GM19328 (cell line): ENCODE measurements at regions not wholly inside any gene's neighbourhood (a gene's known extent, or its start where the extent isn't known, plus 50 kb on each side); places are given as distances from the start of the nearest gene placed in this dataset.
"Not testable (repeated sequence)": the region's sequence is repeated elsewhere in the genome, so short reads cannot be mapped to it uniquely, and the experiment has no call there.

Experiments used
- ATAC-seq: cut with Tn5 transposase; IDR thresholded peaks from one replicate; pipeline ENCODE4 v1.9.1; 2021; ENCODE audit warnings: mild to moderate bottlenecking, moderate library complexity; ENCODE audit not compliant: unreplicated experiment

DNA sequence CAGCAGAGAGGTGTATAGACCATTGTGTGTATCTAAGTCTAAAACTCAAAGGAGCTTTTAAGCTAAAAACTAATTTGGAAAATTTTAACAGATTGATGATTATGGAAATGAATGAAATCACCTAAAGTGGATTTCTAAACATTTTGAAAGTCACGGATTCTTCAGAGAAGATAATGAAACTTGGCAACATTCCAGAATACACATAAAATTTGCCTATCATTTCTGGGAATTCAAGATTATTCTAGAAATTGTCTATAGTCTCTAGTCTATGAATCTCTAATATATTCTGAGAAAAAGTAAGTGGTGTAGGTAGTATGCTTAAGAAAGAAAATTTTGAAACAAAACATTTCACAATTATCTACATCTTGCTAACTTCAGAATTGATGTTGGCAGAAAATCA lies 1117.9 kb upstream of the CNTN5 start:
- ATAC-seq = no peak

DNA sequence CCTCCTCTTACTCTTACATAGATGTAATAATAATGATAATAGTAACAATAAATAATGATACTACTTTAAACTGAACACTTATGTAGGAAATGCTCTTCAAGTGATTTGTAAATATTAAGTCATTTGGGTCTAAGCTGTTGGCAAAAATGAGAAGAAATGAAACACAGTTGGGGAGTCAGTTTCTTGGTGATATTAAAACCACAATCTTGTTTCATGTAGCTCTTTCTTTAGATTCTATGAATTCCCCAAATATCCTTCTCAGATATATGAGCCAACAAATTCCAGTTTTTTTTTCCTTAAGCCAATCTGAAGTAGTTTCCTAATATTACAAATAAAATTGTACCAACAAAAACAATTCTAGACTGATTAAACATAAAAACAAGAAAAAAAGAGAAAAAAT lies 1115.6 kb upstream of the CNTN5 start:
- no peak for ATAC-seq

DNA sequence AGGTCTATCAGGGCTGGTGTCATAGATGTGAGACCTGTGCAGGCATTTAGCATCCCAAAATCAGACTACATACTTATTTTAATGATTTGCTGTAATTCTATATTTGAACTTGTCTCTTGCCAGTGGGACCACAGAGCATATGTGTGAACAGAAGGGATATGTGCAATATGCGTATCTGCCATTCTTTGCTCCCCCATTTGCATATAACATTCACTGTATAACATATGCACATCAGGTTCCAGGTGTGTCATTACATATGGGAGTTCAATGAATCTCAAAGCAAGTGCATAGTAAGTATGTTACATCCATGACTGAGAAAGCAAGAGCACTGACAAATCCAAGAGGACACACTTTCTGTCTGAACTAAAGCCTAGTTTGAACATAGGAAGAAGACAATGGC lies 1115.1 kb upstream of the CNTN5 start:
- no peak for ATAC-seq

DNA sequence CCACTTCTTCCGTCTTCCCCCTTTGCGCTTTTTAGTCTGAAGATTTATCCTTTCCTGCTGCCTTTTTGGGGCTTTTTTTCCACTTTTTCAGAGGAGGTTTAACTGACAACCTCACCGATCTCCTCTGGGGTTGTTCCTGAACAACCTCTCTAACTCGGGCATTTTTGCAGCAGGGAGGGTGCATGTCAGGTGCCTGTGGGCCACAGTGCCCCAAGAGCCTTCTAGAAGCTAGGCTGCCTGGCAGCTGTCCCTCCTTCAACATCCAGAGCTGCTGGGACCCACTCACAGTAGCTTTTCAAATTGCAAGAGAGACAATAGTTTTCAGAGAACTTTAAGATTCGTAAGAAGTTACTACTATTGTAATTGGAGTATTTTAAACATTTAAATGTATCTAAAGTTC lies 1112.4 kb upstream of the CNTN5 start:
- no peak for ATAC-seq

DNA sequence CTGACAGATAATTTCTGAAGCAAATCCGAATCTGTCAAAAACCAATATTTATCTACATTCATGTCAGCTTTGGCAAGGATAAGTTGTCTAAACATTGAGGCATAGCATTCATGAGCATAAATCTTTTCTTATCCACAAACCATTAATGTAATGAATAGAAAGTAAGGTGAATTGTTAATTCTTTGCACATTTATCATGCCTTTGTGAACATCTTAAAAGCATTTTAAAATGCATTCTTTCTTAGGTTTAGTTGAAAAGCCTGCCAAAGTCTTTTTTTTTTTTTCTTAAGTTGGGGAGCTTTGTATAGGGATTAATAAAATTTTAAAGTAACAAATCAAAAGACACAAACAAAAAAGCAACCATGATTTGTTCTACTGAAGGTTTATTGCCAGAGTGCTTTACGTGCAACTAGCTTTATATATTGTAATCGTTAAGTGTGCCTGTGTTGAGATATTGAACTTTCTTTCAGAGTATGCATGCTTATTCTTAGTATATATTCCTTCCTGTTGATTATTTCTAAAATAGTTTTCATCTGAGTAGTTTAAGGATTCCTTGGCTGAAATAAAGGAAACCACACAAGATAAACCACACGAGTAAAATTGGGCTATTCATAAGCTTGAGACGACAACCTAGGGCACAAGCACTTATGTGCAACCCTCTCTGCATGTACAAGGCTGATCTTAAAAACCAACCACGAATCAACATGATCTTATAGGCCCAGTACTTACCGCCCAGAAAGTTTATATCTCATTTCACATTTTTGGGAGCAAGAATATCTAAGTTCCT lies 1110.9 kb upstream of the CNTN5 start:
- ATAC-seq = no peak

DNA sequence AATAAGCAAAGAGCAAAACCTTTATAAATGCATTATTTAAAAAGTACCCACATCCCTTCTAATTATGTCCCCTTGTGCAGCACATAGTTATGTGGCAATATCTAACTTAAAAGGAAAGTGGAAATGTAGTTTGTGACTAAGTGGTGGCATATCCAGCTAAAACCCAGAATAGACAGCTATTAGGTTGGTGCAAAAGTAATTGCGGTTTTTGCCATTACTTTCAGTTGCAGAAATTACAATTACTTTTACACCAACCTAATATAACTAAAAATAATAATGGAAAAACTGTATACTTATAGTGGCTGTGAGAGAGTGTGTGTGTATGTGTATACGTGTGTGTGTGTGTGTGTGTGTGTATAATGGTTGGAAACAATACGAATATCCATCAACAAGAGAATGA lies 1108.1 kb upstream of the CNTN5 start:
- no peak for ATAC-seq

DNA sequence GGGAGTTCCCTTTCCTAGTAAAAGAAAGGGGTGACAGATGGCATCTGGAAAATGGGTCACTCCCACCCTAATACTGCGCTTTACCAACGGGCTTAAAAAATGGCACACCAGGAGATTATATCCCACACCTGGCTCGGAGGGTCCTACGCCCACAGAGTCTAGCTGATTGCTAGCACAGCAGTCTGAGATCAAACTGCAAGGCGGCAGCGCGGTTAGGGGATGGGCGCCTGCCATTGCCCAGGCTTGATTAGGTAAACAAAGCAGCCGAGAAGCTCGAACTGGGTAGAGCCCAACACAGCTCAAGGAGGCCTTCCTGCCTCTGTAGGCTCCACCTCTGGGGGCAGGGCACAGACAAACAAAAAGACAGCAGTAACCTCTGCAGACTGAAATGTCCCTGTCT lies 1097.8 kb upstream of the CNTN5 start:
- not testable (repeated sequence) for ATAC-seq

DNA sequence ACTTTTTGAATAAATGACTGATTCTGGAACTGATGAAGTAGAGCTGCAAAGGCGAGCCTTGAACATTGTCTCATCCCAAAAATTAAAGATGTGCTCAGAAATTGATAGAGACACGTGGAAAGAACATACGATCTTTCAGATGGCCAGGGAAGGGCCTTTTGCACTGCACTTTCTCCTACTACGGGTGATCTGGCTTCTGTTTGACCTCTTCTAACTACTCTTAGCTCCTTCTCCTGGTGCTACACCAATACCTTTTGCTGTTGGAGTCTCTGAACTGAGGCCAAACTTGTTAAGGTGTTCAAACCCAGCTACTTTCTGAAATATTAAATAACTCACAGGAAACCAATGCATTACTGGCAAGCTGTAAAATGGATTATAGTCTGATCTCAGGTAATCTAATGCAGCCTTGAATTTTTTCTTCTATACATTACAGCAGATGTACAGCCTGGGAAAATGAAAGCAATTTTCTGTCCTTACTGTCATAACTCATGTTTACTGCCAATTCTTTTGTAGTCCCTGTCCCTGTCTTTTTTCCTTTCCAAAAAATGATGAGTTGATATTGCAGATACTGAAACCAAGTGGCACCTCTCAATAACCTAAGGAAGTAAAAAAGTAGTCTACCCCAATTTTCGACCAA lies 1086.1 kb upstream of the CNTN5 start:
- ATAC-seq = no peak

DNA sequence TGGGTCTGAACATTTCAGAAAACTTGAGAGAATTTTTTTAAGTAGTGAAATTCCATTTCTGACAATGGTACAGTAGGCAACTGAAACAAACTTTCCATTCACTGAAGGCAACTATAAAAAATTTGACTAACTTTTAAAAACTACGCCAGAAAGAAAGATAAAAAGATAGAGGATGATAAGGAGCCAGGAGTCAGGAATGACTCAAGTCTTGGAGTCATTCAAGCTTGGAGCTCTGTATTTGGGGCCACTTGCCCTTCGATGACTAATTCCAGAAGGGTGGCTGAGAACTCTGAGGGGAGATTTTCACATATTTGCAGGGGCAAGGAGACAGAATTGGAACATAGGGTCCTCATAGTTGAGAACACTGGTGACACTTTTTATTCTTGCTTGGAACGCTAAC lies 1083.2 kb upstream of the CNTN5 start:
- ATAC-seq = no peak

DNA sequence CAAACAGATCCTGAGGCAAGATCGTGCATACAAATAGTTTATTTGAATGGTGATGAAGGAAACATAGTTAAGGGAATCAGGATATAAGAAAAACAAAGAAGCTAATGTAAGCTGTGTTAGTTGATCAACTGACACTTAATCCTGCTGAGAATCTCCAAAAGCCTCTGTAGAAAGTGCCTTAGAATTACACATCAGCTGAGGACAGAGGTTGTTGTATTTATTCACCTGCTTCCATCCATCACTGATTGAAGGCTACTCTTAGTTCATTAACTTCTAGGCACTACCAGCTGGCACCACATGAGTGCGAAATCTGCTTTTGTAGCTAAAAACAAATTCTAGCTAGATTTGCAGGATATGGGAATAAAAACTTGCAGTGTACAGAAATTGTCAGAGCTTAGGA lies 1082.0 kb upstream of the CNTN5 start:
- no peak for ATAC-seq

DNA sequence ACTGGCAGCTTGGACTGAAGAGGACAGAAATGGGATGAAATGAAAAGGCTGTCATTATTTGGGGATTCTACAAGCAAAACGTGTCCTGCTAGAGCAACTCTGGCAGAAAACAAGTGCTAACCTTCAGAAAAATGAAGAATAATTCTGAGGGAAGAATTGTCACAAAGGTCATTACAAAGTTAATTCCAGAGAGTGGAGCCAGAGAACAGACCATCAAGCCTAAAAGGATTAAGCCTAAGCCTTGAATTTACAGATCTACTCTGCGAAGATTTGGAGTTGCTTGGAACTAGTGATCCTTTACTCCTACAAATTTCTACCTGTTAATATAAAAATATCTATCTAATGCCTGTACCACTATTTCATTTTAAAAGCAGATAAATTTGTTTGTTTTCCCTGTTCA lies 1077.3 kb upstream of the CNTN5 start:
- ATAC-seq = no peak

DNA sequence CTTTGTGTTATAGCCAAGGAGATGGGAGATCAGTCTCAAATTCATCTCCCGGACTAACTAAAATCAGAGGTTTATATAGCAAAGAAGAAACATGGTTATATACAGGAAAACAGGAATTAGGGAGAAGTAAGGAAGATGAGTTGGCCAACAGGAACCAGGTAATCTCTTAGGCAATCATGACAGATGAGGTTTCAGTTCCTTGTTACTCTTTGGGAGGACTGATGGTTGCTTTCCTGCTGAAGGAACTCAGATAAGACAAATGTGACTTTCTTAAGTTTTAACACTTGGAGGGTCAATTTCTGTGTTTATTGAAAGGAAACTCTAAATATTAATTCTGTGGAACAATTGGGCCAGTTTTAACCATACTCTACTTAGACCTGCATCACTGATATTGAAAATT lies 1072.0 kb upstream of the CNTN5 start:
- no peak for ATAC-seq

DNA sequence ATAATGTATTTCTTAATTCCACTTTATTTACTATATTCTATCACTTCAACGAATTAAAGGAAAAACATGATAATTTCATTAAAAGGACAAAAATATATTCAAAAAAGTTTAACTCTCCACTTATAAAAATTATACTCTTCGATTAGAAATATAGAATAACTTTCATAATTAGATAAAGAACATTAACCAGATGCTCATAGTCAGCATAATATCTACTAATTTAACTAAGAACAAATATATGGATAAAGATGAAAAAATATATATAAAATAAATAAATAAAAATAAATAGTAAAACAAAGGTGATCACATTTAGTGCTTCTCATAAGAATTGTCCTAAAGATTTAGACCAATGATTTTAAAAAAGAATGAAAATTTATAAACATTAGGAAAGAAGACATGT lies 1065.2 kb upstream of the CNTN5 start:
- ATAC-seq = no peak

DNA sequence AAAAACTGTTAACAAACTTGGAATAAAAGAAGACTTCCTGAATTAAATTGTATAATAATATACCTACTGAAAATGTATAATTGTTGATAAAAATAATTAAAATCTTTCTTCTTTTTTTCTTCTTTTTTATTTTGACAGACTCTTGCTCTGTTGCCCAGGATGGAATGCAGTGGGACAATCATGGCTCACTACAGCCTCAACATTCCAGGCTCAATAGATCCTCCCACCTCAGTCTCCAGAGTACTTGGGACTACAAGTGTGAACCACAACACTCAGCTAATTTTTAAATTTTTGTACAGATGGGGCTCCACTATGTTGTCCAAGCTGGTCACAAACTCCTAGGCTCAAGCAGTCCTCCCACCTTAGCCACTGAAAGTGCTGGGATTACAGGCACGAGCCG lies 1063.8 kb upstream of the CNTN5 start:
- ATAC-seq = no peak

DNA sequence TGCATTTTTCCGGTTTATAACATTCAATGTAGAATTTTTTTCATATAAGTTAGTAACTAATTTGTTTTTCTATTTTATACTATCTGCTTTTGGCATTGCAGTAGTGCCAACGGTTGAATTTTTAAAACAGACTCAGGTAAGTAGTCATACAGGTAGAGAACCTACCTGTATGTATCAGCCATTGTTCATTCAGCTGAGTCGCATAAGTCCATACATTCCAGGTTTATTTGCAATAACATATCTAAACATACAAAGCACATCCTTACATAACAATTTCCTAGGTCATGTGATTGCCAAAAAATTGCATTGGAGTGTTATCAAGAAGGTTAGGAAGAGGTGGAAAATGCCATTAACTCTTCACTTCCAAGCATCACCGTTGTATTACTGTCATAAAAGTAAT lies 1059.3 kb upstream of the CNTN5 start:
- no peak for ATAC-seq

DNA sequence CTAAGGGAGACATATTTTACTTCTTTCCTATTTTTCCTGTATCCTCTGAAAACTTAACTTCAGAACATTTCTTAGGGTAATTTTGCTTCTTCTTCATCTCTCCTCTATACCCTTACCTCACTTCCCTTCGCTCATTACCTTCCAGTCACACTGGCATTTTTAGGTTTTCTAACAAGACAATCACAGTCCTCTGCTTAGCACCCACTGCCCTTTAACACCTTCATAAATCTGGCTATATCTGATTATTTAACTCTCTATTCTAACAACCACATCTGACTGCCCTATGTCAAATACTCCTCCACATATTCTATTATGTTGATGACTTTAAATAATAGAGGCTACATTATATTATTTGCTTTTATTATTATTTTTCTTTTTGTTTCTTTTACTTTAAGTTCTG lies 1058.0 kb upstream of the CNTN5 start:
- ATAC-seq = no peak

DNA sequence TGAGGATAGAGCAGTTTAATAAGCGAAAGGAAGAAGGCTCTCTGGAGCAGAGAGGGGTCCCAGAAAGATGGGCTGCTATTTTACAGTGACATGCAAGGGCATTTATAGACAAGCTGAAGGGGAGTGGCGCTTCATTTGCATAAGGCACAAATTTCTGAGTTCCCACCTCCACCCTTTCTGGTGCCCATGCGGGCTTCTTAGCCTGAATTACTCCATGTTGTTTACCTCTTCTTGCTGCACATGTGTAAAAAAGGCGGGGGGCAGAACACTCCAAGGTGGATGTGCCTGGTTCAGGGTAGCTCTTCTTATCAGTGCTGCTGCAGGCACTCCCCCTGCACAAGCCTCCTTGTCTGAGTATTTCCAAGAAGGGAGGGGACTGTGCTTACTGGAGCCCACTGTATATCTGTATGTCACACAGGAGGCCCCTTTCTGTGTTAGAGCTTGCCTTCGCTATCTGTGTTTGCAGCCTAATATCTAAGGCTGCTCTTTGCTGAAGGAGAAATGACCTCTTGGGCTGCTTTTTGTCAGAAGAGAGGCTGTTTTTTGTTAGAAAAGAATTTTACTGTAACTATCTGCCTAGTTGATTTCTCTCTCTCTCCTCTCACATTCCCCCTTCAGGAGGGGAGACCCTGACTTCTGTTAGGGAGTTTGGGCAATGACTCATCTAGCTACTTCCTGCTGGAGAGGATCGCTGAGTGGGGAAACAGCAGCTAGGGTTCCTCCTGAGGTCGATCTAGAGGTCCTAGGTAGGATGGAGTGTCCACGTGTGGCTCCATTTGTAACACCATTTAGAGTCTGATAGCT lies 1057.0 kb upstream of the CNTN5 start:
- ATAC-seq = no peak

DNA sequence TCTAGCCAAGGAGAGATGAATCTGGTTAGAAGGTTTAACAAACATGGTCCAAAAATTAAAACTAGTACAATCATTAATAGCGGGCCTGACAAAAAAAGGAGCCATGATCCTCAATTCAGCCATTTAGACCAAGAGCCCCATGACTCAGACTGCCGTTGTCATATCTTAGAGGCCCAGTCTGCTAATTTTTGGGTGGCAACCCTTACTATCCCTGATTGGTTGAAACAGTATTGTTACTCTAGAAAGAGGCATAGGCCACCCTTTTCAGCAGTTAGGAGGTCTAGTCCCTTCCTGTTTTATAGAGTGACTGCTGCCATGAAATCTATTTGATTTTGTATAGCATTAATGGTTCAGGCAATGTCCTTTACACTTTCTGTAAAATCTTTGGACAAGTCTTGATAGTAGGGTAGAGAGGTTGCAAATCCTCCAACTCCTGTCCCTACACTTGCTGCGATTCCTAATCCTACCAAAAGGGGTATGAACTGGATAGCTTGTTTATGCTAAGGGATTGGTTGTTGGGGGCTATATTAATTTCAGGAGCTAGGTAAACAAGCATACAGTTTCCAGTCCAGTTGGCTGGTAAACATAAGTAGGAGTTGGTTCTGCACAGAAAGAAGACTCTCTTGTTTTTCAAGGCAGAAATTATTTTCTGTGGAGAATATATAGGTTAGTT lies 1056.3 kb upstream of the CNTN5 start:
- ATAC-seq = no peak

DNA sequence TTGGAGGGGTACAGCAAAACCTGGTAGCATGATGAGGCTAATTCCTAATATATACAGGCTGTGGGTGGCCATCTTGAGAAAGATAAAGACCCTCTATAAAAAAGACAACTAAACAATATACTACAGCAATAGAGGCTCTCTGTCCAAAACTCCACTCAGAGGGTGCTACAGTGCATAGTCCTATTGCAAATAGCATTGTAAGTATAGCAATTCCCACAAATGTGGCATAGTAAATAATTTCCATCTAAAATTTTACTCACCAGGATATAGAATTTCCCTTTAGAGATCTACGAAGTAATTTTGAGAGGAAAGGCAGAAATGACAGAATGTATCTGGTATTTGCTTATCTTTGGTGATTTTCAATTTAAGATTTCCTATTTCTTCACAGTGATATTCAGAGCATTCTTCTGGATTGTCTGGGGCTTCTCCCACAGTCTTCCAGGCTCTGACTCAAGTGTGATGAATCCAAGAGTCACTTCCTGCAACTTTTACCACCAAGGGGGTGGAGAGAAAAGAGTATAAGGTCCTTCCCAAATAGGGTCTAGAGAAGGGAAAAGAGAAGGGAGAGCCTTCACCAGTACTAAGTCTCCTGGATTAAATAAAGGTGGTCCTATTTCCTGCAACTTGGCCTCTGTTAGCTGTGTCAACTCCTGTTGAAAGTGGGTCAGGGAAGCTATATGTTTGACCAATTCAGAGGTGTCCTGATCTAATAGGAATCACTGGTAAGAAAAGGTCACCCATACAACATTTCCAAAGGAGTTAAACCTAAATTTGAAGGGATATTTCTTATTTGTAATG lies 1054.7 kb upstream of the CNTN5 start:
- no peak for ATAC-seq

DNA sequence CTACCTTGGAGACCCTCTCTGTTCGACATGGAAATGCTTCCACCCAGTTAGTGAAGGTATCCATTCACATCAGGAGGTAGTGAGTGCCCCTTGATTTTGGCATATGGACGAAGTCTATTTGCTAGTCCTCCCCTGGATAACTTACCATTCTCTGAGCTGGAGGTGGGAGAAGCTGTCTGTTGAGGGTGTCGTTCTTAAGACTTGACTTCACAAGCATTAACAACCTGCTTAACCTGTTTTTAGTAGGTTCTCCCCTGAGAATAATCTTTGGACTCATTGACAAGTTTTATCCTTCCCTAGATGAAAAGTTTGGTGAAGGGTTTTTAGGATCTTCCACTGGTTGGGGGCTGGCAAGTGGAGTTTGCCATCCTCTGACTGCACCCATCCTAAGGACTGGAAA lies 1053.8 kb upstream of the CNTN5 start:
- no peak for ATAC-seq

DNA sequence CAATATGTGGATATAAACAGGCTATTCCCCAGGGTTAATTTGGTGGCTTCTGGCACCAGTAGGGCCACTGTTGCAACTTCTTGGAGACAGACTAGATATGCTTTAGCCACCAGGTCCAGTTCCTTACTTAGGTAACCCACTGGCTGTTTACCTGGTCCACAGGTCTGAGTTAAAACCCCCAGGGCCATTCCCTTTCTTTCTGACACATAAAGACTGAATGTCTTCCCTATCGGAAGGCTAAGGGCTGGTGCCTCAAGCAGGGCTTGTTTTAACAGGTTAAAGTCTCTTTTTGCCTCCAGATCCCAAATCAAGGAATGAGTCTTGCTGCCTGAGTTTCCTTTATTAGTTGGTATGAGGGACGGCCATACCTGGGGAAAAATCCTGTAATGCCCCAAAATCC lies 1052.7 kb upstream of the CNTN5 start:
- no peak for ATAC-seq
